Stomach smooth muscle (tissue), 2 donors: ENCODE measurements at regions not wholly inside any gene's neighbourhood (a gene's known extent, or its start where the extent isn't known, plus 50 kb on each side); places are given as distances from the start of the nearest gene placed in this dataset.
"Not testable (repeated sequence)": the region's sequence is repeated elsewhere in the genome, so short reads cannot be mapped to it uniquely, and the experiment has no call there.

Experiments used
- H3K27ac ChIP-seq: one replicate; pipeline ENCODE4 v1.7.0; 2013; ENCODE audit warnings: mild to moderate bottlenecking, low read length, inconsistent platforms
- H3K27me3 ChIP-seq, 2 donors: one replicate each; pipeline ENCODE4 v1.7.0; 2013; ENCODE audit warnings: low read length in 2 of 2; ENCODE audit not compliant: insufficient read depth in 2 of 2, control insufficient read depth in 1 of 2
- H3K36me3 ChIP-seq, 2 donors: one replicate each; pipeline ENCODE4 v1.7.0; 2013; ENCODE audit warnings: low read length in 2 of 2; ENCODE audit not compliant: control insufficient read depth in 2 of 2, insufficient read depth in 2 of 2
- H3K4me1 ChIP-seq: one replicate; pipeline ENCODE4 v1.7.0; 2013; ENCODE audit warnings: low read length; ENCODE audit not compliant: control insufficient read depth, insufficient read depth
- H3K4me3 ChIP-seq, 2 donors: one replicate each; pipeline ENCODE4 v1.7.0; 2013; ENCODE audit warnings: low read length in 2 of 2
- H3K9ac ChIP-seq, 2 donors: one replicate each; pipeline ENCODE4 v1.7.0; 2013; ENCODE audit warnings: low read length in 2 of 2, mild to moderate bottlenecking in 1 of 2
- H3K9me3 ChIP-seq, 2 donors: one replicate each; pipeline ENCODE4 v1.7.0; 2013; ENCODE audit warnings: low read length in 2 of 2; ENCODE audit not compliant: control insufficient read depth in 2 of 2
- donor health status: healthy.
- donor health status: Pancreatic carcinoma.

DNA sequence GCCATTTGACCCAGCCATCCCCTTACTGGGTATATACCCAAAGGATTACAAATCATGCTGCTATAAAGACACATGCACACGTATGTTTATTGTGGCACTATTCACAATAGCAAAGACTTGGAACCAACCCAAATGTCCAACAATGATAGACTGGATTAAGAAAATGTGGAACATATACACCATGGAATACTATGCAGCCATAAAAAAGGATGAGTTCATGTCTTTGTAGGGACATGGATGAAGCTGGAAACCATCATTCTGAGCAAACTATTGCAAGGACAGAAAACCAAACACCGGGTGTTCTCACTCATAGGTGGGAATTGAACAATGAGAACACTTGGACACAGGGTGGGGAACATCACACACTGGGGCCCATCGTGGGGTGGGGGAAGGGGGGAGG is 172.5 kb upstream of the POGK start:
- not testable (repeated sequence) for H3K9ac ChIP-seq, H3K4me1 ChIP-seq, H3K27me3 ChIP-seq, H3K9me3 ChIP-seq, H3K27ac ChIP-seq, H3K4me3 ChIP-seq, H3K36me3 ChIP-seq

GRCh38 chr1:166667600-166667999 is 171.7 kb upstream of the POGK start:
- H3K9me3 ChIP-seq, H3K9ac ChIP-seq, H3K27ac ChIP-seq, H3K36me3 ChIP-seq, H3K4me1 ChIP-seq, H3K4me3 ChIP-seq, H3K27me3 ChIP-seq: not testable (repeated sequence)

GRCh38 chr1:166671627-166672026 is 167.6 kb upstream of the POGK start:
- H3K4me3 ChIP-seq: no peak overlapping the region
- no peak overlapping the region for H3K9ac ChIP-seq
- no peaks in the 10 kb centered on the region for H3K9me3 ChIP-seq
- H3K27ac ChIP-seq: no peak overlapping the region
- H3K4me1 ChIP-seq: no peaks in the 10 kb centered on the region
- H3K27me3 ChIP-seq: no peaks in the 10 kb centered on the region
- no peaks in the 10 kb centered on the region for H3K36me3 ChIP-seq

- Histone ChIP-seq H3K9ac (no peak overlapping the region), H3K4me1 (no peaks in the 10 kb centered on the region), H3K27ac (no peak overlapping the region), H3K36me3 (no peaks in the 10 kb centered on the region), H3K9me3 (no peaks in the 10 kb centered on the region), H3K4me3 (no peak overlapping the region), H3K27me3 (no peaks in the 10 kb centered on the region)
Observed at GRCh38 chr1:166673722-166674121, 165.6 kb upstream of the POGK start.

GRCh38 chr1:166675213-166675612 is 164.1 kb upstream of the POGK start:
- Histone ChIP-seq H3K27me3 (no peaks in the 10 kb centered on the region), H3K36me3 (no peaks in the 10 kb centered on the region), H3K9ac (no peak overlapping the region), H3K9me3 (no peaks in the 10 kb centered on the region), H3K4me1 (no peaks in the 10 kb centered on the region), H3K27ac (no peak overlapping the region), H3K4me3 (no peak overlapping the region)

DNA sequence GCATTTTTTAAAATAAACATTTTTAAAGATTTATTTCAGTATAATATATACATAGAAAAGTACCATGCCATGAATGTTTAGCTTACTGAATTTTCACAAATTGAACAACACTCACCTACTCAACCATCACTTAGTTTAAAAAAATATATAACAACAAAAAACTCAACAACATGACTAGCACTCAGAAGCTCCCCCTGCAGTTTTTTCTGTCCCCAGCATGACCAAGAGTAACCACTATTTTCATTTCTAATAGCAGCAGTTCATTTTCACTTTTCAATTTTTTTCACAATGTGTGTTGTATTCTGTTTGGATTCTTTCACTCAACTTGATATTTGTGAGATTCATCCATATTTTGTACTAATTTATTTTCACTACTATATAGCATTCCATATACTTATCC is 162.3 kb upstream of the POGK start:
- Histone ChIP-seq H3K9me3 (no peaks in the 10 kb centered on the region), H3K27me3 (no peaks in the 10 kb centered on the region), H3K9ac (no peak overlapping the region), H3K4me3 (no peak overlapping the region), H3K4me1 (no peaks in the 10 kb centered on the region), H3K36me3 (no peaks in the 10 kb centered on the region), H3K27ac (no peak overlapping the region)

GRCh38 chr1:166679369-166679768 is 159.9 kb upstream of the POGK start:
- no peak overlapping the region for H3K4me3 ChIP-seq
- no peak overlapping the region for H3K9ac ChIP-seq
- H3K36me3 ChIP-seq: no peaks in the 10 kb centered on the region
- no peaks in the 10 kb centered on the region for H3K9me3 ChIP-seq
- no peaks in the 10 kb centered on the region for H3K4me1 ChIP-seq
- no peaks in the 10 kb centered on the region for H3K27me3 ChIP-seq
- no peak overlapping the region for H3K27ac ChIP-seq

DNA sequence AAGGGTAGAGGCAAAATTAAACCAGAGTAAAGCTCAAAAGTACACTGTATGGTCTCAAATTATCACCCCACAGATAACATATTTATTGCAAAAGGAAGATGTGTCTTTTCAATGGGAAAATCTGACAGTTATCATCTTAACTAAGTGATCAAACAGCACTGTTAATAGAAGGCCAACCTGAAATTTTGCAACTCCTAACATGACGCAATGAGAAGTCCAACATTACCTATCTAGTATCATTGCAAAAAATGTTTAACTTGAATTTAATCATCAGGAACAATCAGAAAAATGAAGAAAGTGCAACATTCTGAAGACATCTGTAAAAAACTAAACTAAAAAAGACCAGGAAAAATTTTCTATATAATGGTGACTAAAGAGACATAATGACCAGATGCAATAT is 156.7 kb upstream of the POGK start:
- Histone ChIP-seq H3K36me3 (no peaks in the 10 kb centered on the region), H3K4me3 (no peak overlapping the region), H3K4me1 (no peaks in the 10 kb centered on the region), H3K27me3 (no peaks in the 10 kb centered on the region), H3K9ac (no peak overlapping the region), H3K9me3 (peaks cover 0 to 2% of the 10 kb centered on the region in 2 donors), H3K27ac (no peak overlapping the region)

GRCh38 chr1:166684669-166685068 is 154.6 kb upstream of the POGK start:
- H3K4me3 ChIP-seq, H3K27me3 ChIP-seq, H3K4me1 ChIP-seq, H3K27ac ChIP-seq, H3K9ac ChIP-seq, H3K36me3 ChIP-seq, H3K9me3 ChIP-seq: not testable (repeated sequence)

- no peak overlapping the region for H3K27ac ChIP-seq
- peaks cover 0 to 2% of the 10 kb centered on the region in 2 donors for H3K9me3 ChIP-seq
- no peaks in the 10 kb centered on the region for H3K36me3 ChIP-seq
- H3K27me3 ChIP-seq: no peaks in the 10 kb centered on the region
- no peak overlapping the region for H3K9ac ChIP-seq
- H3K4me1 ChIP-seq: no peaks in the 10 kb centered on the region
- no peak overlapping the region for H3K4me3 ChIP-seq
Observed at GRCh38 chr1:166685200-166685599, 154.1 kb upstream of the POGK start.

DNA sequence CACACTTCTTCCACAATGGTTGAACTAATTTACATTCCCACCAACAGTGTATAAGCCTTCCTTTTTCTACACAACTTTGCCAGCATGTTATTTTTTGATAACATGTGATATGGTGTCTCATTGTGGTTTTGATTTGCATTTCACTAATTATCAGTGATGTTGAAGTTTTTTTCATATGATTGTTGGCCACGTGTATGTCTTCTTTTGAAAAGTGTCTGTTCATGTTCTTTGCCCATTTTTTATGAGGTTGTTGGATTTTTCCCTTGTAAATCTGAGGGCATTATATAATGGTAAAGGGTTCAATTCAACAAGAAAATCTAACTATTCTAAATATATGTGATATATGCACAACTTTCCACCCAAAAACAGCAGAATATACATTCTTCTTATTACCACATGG is 153.4 kb upstream of the POGK start:
- H3K9ac ChIP-seq, H3K4me3 ChIP-seq, H3K27me3 ChIP-seq, H3K36me3 ChIP-seq, H3K4me1 ChIP-seq, H3K9me3 ChIP-seq, H3K27ac ChIP-seq: not testable (repeated sequence)

GRCh38 chr1:166690596-166690995 is 148.7 kb upstream of the POGK start:
- not testable (repeated sequence) for H3K9me3 ChIP-seq, H3K27ac ChIP-seq, H3K4me3 ChIP-seq, H3K36me3 ChIP-seq, H3K9ac ChIP-seq, H3K4me1 ChIP-seq, H3K27me3 ChIP-seq
